PC-9 (cell line): ENCODE measurements at regions not wholly inside any gene's neighbourhood (a gene's known extent, or its start where the extent isn't known, plus 50 kb on each side); places are given as distances from the start of the nearest gene placed in this dataset.

Experiments
- CTCF ChIP-seq: fragments of 200-600 bp; sonication (generic); conservative IDR thresholded peaks from 2 replicates; pipeline ENCODE4 v1.6.1; 2017; ENCODE audit warnings: mixed run types, antibody characterized with exemption, mild to moderate bottlenecking, moderate library complexity
- EZH2 ChIP-seq: fragments of 200-600 bp; sonication (generic); IDR thresholded peaks from 2 replicates; pipeline ENCODE4 v1.8.0; 2017; ENCODE audit warnings: antibody characterized with exemption, low read depth

GRCh38 chr16:66203476-66203875, 163.0 kb upstream of the CDH5 start:
- TF ChIP-seq CTCF (no peak), EZH2 (no peak)
